IMR-90 (cell line): ENCODE measurements at regions not wholly inside any gene's neighbourhood (a gene's known extent, or its start where the extent isn't known, plus 50 kb on each side); places are given as distances from the start of the nearest gene placed in this dataset.

Source experiments
- ATAC-seq: fragments of 200-7000 bp; cut with Tn5 transposase; 2 replicates; pipeline ENCODE4 v1.9.1; 2020; ENCODE audit warnings: low read depth, mild to moderate bottlenecking, moderate library complexity
- BruUV-seq: library from RNA; stranded (reverse); fragments of 400-500 nt; replicated peaks from 2 replicates; lab custom pipeline; 2021; lab: Mats Ljungman, UMichigan
- CTCF ChIA-PET: fragments of 300-600 bp; formaldehyde crosslinking; extraction: SDS; loops from one replicate; lab custom pipeline; 2021; ENCODE audit warnings: antibody characterized with exemption; lab: Yijun Ruan, JAX
- POLR2A ChIA-PET: fragments of 300-600 bp; sonication (Branson Sonifier 250); formaldehyde crosslinking; loops from one replicate; lab custom pipeline; 2022; ENCODE audit warnings: antibody characterized with exemption; ENCODE audit not compliant: unreplicated experiment; lab: Charles Lee
- DNase-seq: peaks from one replicate; pipeline ENCODE4 v3.0.0; 2013
- H2AFZ ChIP-seq: replicated peaks from 2 replicates; pipeline ENCODE3; 2013; ENCODE audit warnings: low read length, mild to moderate bottlenecking; ENCODE audit not compliant: poor library complexity
- H2AK5ac ChIP-seq: 2 replicates; pipeline ENCODE4 v1.6.1; 2013; ENCODE audit warnings: low read depth, low read length, inconsistent platforms
- H2AK9ac ChIP-seq: replicated peaks from 2 replicates; pipeline ENCODE3; 2013; ENCODE audit warnings: mild to moderate bottlenecking, low read depth, low read length, moderate library complexity; ENCODE audit not compliant: poor library complexity
- H2BK120ac ChIP-seq: 2 replicates; pipeline ENCODE4 v1.6.1; 2013; ENCODE audit warnings: low read depth, low read length, inconsistent platforms
- H2BK15ac ChIP-seq: 3 replicates; pipeline ENCODE4 v1.6.1; 2013; ENCODE audit warnings: low read depth, low read length, inconsistent platforms
- H2BK20ac ChIP-seq: 2 replicates; pipeline ENCODE4 v1.6.1; 2013; ENCODE audit warnings: low read depth, mild to moderate bottlenecking, inconsistent platforms, low read length, moderate library complexity
- H2BK5ac ChIP-seq: 2 replicates; pipeline ENCODE4 v1.6.1; 2013; ENCODE audit warnings: mild to moderate bottlenecking, low read depth, low read length, inconsistent platforms; ENCODE audit not compliant: poor library complexity, severe bottlenecking
- H3K14ac ChIP-seq: replicated peaks from 2 replicates; pipeline ENCODE4 v1.6.1; 2013; ENCODE audit warnings: low read depth, low read length, inconsistent platforms
- H3K18ac ChIP-seq: 2 replicates; pipeline ENCODE4 v1.6.1; 2013; ENCODE audit warnings: low read depth, low read length, control low read depth
- H3K23ac ChIP-seq: 2 replicates; pipeline ENCODE4 v1.6.1; 2013; ENCODE audit warnings: low read depth, low read length, inconsistent platforms
- H3K27ac ChIP-seq: 2 replicates; pipeline ENCODE4 v1.5.1; 2013; ENCODE audit warnings: mild to moderate bottlenecking, control low read depth, low read length; ENCODE audit not compliant: insufficient read depth
- H3K27me3 ChIP-seq: 2 replicates; pipeline ENCODE4 v1.6.1; 2013; ENCODE audit warnings: low read length; ENCODE audit not compliant: control insufficient read depth, insufficient read depth
- H3K36me3 ChIP-seq: 2 replicates; pipeline ENCODE4 v1.6.1; 2013; ENCODE audit warnings: low read length, mixed read lengths; ENCODE audit not compliant: control insufficient read depth, insufficient read depth
- H3K4ac ChIP-seq: 2 replicates; pipeline ENCODE4 v1.6.1; 2013; ENCODE audit warnings: low read depth, low read length, inconsistent platforms
- H3K4me1 ChIP-seq: 2 replicates; pipeline ENCODE4 v1.6.1; 2013; ENCODE audit warnings: low read length, mixed read lengths; ENCODE audit not compliant: control insufficient read depth, insufficient read depth
- H3K4me2 ChIP-seq: 2 replicates; pipeline ENCODE4 v1.6.1; 2013; ENCODE audit warnings: low read depth, mild to moderate bottlenecking, control low read depth, low read length, moderate library complexity
- H3K4me3 ChIP-seq: 2 replicates; pipeline ENCODE4 v1.5.1; 2013; ENCODE audit warnings: low read depth, mild to moderate bottlenecking, control low read depth, low read length, moderate library complexity; ENCODE audit not compliant: insufficient read depth
- H3K56ac ChIP-seq: 2 replicates; pipeline ENCODE4 v1.6.1; 2013; ENCODE audit warnings: low read length, inconsistent platforms; ENCODE audit not compliant: insufficient read depth; ENCODE audit errors: extremely low read depth
- H3K79me1 ChIP-seq, 2 experiments: 2 replicates each; pipeline ENCODE4 v1.6.1; 2013; ENCODE audit warnings: low read length in 2 of 2, inconsistent platforms in 1 of 2, low read depth in 1 of 2
- H3K9ac ChIP-seq: 2 replicates; pipeline ENCODE4 v1.6.1; 2013; ENCODE audit warnings: low read depth, low read length, control low read depth
- H3K9me1 ChIP-seq: 2 replicates; pipeline ENCODE4 v1.6.1; 2013; ENCODE audit warnings: low read length, inconsistent platforms; ENCODE audit not compliant: insufficient read depth
- H3K9me3 ChIP-seq: 2 replicates; pipeline ENCODE4 v1.6.1; 2013; ENCODE audit warnings: low read length; ENCODE audit not compliant: control insufficient read depth, insufficient read depth
- H4K20me1 ChIP-seq: 2 replicates; pipeline ENCODE4 v1.6.1; 2013; ENCODE audit warnings: low read length, inconsistent platforms; ENCODE audit not compliant: insufficient read depth
- H4K5ac ChIP-seq: 2 replicates; pipeline ENCODE4 v1.6.1; 2013; ENCODE audit warnings: mild to moderate bottlenecking, low read depth, low read length, control low read depth
- H4K8ac ChIP-seq, 2 experiments: 2 replicates each; pipeline ENCODE4 v1.6.1; 2013; ENCODE audit warnings: low read depth in 2 of 2, low read length in 2 of 2, control low read depth in 1 of 2, inconsistent platforms in 1 of 2
- H4K91ac ChIP-seq: 2 replicates; pipeline ENCODE4 v1.6.1; 2013; ENCODE audit warnings: low read depth, low read length, inconsistent platforms; ENCODE audit not compliant: insufficient read depth
- USF2 ChIP-seq: fragments of 150-350 bp; IDR thresholded peaks from 2 replicates; pipeline ENCODE4 v1.6.1; 2017; ENCODE audit warnings: mild to moderate bottlenecking, antibody characterized with exemption, low read length, low read depth
- WGBS, 2 experiments: methylation state at CpG; one replicate each; pipeline versions ENCODE4 v1.1.5 to v1.1.7; 2013; ENCODE audit warnings: missing lambda C conversion rate in 2 of 2; ENCODE audit not compliant: insufficient read length in 1 of 2; ENCODE audit errors: extremely low coverage in 2 of 2; 5-methylcytosine and 5-hydroxymethylcytosine counted together
- dilution Hi-C: fragments of 300-500 bp; cut with HindIII; formaldehyde crosslinking; loops from one replicate; pipeline ENCODE4 v1.14.3; 2018; ENCODE audit warnings: low sequenced_read_pairs; ENCODE audit not compliant: unreplicated experiment
- in situ Hi-C: fragments of 300-500 bp; cut with MboI; formaldehyde crosslinking; loops from 3 replicates; pipeline ENCODE4 v1.14.3; 2019; ENCODE audit warnings: low sequenced_read_pairs, inconsistent platforms, mixed read lengths
- intact Hi-C: fragments of 100-400 bp; cut with micrococcal nuclease; formaldehyde crosslinking; loops from 2 replicates; pipeline ENCODE4 v1.10.0; 2022

DNA sequence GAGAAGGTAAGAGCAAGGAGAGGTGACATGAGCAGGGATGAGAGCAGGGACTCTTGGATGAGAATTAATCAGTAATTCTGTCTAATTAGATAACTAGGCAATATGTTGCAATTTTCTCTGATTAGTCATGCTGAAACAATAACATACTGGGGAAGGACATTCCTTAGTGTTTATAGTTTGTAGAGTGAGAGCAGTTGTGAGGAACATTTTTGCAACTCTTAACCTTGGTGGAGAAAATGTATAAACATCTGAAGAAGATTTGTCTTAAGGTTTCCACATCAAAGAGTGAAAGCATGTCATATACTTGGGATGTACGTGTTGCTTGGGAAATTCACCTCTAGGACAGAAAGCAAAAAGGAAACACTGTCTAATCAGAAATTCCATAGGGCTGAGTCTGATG is 955.4 kb upstream of the FANCL start:
- no peak for ATAC-seq
- no peak overlapping the region for H3K4me3 ChIP-seq
- no peak overlapping the region for H3K9ac ChIP-seq
- no peak overlapping the region for H3K23ac ChIP-seq
- H3K4me1 ChIP-seq: no peaks in the 10 kb centered on the region
- no peak overlapping the region for H3K4ac ChIP-seq
- H3K56ac ChIP-seq: no peak overlapping the region
- H3K4me2 ChIP-seq: no peak overlapping the region
- H3K18ac ChIP-seq: no peak overlapping the region
- no peaks in the 10 kb centered on the region for H3K27me3 ChIP-seq
- H2BK120ac ChIP-seq: no peak overlapping the region
- H3K36me3 ChIP-seq: no peaks in the 10 kb centered on the region
- no peak overlapping the region for H2BK20ac ChIP-seq
- H3K9me1 ChIP-seq: no peaks in the 10 kb centered on the region
- no CpG with 5 or more reads among the region's 1 CpG for WGBS, 2 experiments
- no peak for TF ChIP-seq USF2
- no peak overlapping the region for H2AK9ac ChIP-seq
- H4K8ac ChIP-seq: no peak overlapping the region
- no peak overlapping the region for H3K14ac ChIP-seq
- no peak overlapping the region for H2BK5ac ChIP-seq
- DNase-seq: peak; percentile 15
- no peak overlapping the region for H4K5ac ChIP-seq
- no peak overlapping the region for H2AFZ ChIP-seq
- intact Hi-C loops: no loop called here
- in situ Hi-C loops: no loop called here
- H2BK15ac ChIP-seq: no peak overlapping the region
- no TSS peak for BruUV-seq
- CTCF ChIA-PET: interaction anchor here (1.9 kb wide), 1 partner anchor 14 kb away, joined by 4 read pairs; no protein-coding TSS in a partner anchor
- H2AK5ac ChIP-seq: no peak overlapping the region
- no peak overlapping the region for H3K27ac ChIP-seq
- H3K79me1 ChIP-seq: no peaks in the 10 kb centered on the region
- no peaks in the 10 kb centered on the region for H3K9me3 ChIP-seq
- H4K20me1 ChIP-seq: no peaks in the 10 kb centered on the region
- H4K91ac ChIP-seq: no peak overlapping the region
- POLR2A ChIA-PET: no interaction called here
- dilution Hi-C loops: no loop called here
